ENCODE measurements at regions not wholly inside any gene's neighbourhood (a gene's known extent, or its start where the extent isn't known, plus 50 kb on each side); places are given as distances from the start of the nearest gene placed in this dataset.

- TF ChIP-seq RBBP5 (conservative IDR thresholded peaks at IDR 0.05), result no peak
- TF ChIP-seq POLR2A (IDR thresholded peaks at IDR 0.05; ENCODE audit: low read depth, low read length), result no peak
- TF ChIP-seq, protein P1, sequence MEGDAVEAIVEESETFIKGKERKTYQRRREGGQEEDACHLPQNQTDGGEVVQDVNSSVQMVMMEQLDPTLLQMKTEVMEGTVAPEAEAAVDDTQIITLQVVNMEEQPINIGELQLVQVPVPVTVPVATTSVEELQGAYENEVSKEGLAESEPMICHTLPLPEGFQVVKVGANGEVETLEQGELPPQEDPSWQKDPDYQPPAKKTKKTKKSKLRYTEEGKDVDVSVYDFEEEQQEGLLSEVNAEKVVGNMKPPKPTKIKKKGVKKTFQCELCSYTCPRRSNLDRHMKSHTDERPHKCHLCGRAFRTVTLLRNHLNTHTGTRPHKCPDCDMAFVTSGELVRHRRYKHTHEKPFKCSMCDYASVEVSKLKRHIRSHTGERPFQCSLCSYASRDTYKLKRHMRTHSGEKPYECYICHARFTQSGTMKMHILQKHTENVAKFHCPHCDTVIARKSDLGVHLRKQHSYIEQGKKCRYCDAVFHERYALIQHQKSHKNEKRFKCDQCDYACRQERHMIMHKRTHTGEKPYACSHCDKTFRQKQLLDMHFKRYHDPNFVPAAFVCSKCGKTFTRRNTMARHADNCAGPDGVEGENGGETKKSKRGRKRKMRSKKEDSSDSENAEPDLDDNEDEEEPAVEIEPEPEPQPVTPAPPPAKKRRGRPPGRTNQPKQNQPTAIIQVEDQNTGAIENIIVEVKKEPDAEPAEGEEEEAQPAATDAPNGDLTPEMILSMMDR (IDR thresholded peaks at IDR 0.05 in 2 of 3, conservative IDR thresholded peaks at IDR 0.05 in 1 of 3; ENCODE audit: control insufficient read depth in 2 of 3, extremely low read depth in 1 of 3, insufficient read depth in 1 of 3, low read depth in 3 of 3, low read length in 3 of 3), result no peak
- no peak for TF ChIP-seq SIN3A (IDR thresholded peaks at IDR 0.05; ENCODE audit: low read depth, low read length)
- TF ChIP-seq MAX (IDR thresholded peaks at IDR 0.05; ENCODE audit: low read depth, low read length), result no peak
- no peak for TF ChIP-seq YBX1 (IDR thresholded peaks at IDR 0.05)
- TF ChIP-seq ESRRA (IDR thresholded peaks at IDR 0.05; ENCODE audit: low read length), result no peak
- TF ChIP-seq BHLHE40 (IDR thresholded peaks at IDR 0.05; ENCODE audit: borderline replicate concordance in 1 of 2, low read depth in 2 of 2, low read length in 1 of 2), result no peak
- TF ChIP-seq SRF (IDR thresholded peaks at IDR 0.05; ENCODE audit: low read depth in 2 of 2, low read length in 2 of 2), result no peak
Measured at GRCh38 chr2:39488450-39488849, 51.4 kb upstream of the MAP4K3 start.
